SH-SY5Y (cell line): ENCODE measurements at regions not wholly inside any gene's neighbourhood (a gene's known extent, or its start where the extent isn't known, plus 50 kb on each side); places are given as distances from the start of the nearest gene placed in this dataset.

Experiments
- GATA2 ChIP-seq: IDR thresholded peaks from 2 replicates; pipeline ENCODE4 v1.6.1; 2011; ENCODE audit warnings: mild to moderate bottlenecking, low read depth, low read length
- GATA3 ChIP-seq: IDR thresholded peaks from 2 replicates; pipeline ENCODE4 v1.6.1; 2011; ENCODE audit warnings: low read depth, mild to moderate bottlenecking, low read length, moderate library complexity

- TF ChIP-seq GATA2 = no peak
- no peak for TF ChIP-seq GATA3
Measured at GRCh38 chr6:48280035-48280620, 169.1 kb upstream of the PTCHD4 start.
